HG02759 (cell line): ENCODE measurements at regions not wholly inside any gene's neighbourhood (a gene's known extent, or its start where the extent isn't known, plus 50 kb on each side); places are given as distances from the start of the nearest gene placed in this dataset.

Experiments
- ATAC-seq: cut with Tn5 transposase; IDR thresholded peaks from one replicate; pipeline ENCODE4 v1.9.1; 2021; ENCODE audit warnings: mild to moderate bottlenecking, moderate library complexity; ENCODE audit not compliant: unreplicated experiment

DNA sequence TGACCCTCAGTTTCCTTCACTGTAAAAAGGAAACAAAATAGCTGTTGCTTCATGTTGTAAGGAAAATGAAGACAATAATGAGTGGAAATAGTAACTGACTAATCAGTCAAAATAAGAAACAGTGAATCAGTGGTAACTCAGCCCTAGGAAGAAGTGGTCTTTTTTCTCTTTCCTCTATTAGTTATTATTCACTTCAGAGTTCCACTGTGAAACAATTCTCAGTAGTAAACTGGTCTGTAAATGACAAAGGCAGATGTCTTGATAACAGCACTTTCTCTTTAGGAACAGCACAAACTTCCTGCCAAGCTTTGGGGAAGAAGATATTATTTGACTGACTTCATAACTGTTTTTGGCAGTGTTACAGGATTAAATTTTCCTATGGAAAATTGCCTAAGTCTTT lies 600.5 kb upstream of the KLHL1 start:
- ATAC-seq, result no peak

DNA sequence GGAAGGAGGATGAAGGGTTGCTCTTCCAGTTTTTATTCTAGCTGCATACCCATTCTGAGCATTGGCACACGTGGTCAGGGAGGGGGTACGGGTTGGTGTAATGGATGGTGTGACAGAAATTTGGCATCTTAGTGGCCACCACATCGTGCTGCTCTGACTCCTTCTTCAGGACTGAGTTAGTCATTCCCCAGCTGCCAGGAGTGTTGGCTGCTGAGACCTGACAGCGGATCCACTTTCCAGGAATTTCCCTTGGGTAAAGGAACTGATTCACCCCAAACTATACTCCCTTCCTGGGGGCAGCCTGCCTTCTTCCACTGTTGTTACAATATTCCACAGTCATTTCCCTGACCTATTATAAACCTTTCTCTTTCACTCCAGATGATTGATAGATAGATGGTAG lies 595.5 kb upstream of the KLHL1 start:
- no peak for ATAC-seq

DNA sequence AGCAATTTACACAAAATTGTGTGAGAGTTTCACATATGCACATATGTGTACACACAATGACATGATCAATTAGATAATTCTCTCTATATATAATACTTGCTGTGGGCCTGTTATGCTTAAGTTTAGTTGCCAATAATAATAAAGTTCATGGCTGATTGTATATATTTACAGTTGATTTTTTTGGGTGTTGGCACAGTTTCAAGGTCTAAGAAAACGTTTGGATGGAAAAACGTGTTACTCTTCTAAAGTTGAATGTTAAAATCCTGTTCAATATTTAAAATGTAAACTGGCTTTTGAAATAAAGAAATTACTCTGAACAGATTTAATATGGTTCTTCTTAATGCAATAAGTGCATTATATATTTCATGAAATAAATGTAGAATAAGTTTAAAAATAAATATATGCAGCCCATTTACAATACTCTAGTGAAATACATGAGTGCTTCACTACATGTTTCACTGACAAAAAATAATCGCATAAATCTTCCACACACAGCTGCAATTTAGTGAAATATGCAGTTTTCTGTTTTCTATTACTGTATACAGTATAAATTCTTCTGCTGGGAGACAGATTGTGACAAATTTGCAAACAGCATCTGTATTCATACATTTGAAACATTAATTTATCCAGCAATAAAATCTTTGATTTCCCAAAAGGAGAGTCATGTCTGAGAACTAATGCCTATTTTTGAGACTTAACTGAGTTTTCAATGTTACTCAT lies 586.9 kb upstream of the KLHL1 start:
- ATAC-seq, result no peak

DNA sequence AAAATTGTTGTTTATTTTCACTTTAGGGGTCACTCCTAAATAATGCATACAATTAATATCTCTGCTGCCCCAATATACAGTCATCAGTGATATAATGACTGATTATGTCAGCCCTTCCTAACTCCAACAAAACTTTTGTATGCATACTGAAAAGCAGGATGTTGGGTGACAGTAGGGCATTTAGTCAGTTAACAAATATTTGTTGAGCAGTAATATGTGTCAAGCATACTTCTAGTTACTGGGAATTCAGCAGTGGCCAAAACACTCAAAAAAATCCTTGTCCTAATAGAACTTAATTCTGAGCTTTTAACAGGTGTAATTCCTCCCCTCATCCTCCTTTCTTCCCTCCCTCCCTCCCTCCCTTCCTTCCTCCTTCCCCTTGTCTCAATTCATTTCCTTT lies 560.7 kb upstream of the KLHL1 start:
- ATAC-seq, result no peak

DNA sequence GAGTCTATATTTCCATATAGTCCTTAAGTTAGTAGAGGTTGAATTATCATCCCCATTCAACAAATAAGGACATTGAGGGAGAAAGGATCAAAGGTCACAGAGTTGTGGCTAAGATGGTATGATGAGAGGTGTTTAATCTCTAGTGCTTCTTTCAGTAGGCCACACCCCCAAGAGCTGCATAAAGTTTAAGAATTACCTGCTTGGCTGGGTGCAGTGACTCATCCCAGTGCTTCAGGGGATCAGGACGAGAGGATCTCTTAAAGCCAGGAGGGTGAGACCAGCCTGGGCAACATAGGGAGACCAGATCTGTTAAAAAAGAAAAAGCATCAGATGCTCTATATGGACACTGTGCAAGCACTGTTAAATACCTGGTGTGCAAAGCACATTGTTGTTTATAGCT lies 560.0 kb upstream of the KLHL1 start:
- ATAC-seq, result no peak

GRCh38 chr13:70666883-70667556 lies 558.8 kb upstream of the KLHL1 start:
- no peak for ATAC-seq

DNA sequence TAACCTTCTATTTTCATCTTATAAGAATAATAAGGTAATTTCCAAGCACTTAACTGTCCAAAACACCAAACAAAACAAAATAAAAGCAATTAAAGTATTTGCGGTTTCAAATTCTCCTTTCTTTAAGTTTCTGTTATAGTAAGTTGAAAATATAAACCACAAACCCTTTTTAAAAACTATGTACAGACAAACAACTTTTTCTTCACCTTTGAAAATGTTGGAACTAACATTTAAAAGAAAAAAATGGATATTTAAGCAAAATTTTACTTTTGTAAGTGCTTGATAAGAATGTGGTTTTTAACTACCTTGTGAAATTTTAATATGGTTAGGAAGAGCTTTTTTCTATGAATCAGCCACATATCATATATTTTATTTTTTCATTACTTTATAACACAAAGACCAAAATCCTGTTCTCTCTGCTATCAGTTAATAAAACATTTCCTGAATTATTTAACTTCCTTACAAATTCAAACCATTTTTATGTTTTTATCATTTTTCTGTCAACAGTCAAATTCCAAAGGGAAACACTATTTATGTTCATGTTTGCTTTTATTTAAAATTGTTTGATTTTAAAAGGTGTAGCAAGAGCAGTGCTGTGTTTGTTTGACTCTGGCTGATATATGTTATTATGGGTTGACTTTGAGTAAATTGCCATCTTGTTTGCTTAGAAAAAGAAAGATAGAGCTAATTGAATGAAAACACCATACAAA lies 554.1 kb upstream of the KLHL1 start:
- ATAC-seq, result no peak

DNA sequence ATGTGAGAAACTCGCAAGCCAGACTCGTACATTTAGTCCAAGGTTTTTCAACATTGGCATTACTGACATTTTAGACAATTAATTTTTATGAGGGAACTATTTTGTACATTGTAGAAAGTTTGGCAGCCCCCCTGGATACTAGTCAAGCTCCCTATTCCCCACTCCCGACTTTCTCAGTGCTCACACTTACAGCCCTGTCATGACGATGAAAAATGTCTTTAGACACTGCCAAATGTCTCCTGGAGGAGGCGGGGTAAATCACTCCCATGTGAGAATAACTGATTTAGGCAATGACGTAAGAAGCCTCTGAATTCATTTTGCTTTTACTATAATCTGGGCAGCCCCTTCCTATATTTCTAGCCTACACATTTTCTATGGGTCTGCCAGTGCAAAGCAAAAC lies 535.8 kb upstream of the KLHL1 start:
- ATAC-seq, result no peak

DNA sequence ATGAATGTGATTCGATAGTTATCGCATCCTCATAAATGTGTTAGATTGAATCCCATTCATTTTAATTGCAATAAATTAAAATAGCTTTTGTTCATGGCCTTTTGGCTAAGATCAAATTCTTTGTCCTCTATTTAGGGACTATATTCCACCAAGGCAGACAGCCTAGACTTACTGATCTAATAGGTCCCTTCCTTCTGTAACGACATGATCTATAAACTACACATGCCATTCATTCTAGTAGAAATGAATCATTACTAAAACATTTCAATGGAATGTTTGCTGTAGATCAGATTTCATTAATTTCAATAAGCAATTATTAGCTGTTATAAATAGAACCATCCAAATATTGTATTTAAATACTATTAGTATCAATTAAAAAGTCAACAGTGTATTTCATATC lies 526.6 kb upstream of the KLHL1 start:
- ATAC-seq, result no peak

DNA sequence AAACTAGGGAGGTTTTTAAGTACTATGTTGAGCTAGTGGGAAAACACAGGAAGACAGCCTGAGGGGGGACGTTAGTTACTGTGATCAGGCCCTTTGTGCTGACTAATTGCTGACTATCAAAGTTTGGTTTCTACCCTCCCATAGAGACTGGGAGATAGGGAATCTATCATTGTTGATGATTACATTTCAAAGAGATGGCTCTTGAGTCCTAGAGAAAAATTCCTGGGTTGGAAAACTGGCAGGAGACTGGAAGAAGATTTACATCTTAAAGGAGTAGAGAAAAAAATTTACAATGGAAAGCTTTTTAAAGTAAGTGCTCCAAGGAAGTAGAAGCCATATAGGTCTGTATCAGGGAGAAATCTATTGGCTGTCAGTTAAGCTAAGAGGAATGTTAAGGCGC lies 522.0 kb upstream of the KLHL1 start:
- ATAC-seq, result no peak

GRCh38 chr13:70623239-70623638 lies 515.0 kb upstream of the KLHL1 start:
- no peak for ATAC-seq

DNA sequence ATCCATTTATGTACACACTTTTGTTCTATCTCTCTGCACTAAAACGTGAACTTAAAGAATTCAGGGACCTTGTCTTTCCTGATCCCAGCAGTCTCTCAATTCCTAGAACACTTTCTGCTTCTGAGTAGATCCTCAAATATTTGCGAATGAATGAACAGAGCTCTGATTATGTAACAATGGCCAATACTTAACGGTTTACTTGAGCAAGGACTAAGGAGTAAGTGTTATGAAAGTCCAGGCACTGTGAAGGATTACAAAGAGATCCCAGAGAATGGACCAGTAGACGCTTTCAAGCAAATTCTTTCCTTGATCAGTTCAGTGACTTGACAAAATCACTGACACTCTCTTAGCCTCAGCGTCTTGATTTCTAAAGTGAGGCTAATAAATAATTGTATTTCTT lies 514.5 kb upstream of the KLHL1 start:
- ATAC-seq, result no peak

GRCh38 chr13:70619936-70620335 lies 511.7 kb upstream of the KLHL1 start:
- no peak for ATAC-seq

GRCh38 chr13:70616847-70617246 lies 508.6 kb upstream of the KLHL1 start:
- no peak for ATAC-seq

DNA sequence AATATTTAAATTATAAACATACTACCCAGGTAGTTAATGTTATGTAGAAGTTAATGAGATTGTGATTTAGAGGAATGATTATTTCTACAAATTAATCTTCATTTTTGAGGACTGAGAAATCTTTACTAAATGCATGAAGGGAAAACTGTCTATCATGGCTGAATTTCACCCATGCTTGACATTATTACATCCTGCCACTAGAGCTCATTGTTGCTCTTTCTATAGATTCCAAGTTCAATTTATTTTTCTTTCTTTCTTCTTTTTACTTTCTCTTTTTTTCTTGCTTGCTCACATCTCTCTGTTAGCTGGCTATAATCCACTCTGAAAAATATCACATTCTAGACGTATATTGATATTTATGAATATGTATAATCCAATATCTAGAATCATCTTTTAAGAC lies 505.0 kb upstream of the KLHL1 start:
- ATAC-seq, result no peak

DNA sequence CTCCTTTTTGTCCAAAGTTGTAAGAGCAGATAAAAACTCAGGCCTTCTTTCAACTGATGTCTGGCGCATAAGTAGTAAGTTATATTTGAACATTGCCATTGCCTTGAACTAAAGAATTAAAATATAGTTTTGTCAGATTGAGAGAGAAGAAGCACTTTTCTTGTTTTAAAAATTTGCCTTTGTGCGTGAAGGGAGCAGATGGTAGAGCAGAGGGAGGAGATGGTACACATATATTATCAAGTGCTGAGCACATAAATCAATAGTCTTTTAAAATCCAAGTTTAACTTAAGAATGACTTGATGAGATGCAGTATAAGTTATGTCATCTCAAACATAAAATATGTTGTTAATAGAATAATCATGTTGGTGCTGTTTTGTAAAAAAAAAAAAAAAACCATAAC lies 504.6 kb upstream of the KLHL1 start:
- no peak for ATAC-seq

GRCh38 chr13:70604448-70604847 lies 496.2 kb upstream of the KLHL1 start:
- ATAC-seq, result no peak

DNA sequence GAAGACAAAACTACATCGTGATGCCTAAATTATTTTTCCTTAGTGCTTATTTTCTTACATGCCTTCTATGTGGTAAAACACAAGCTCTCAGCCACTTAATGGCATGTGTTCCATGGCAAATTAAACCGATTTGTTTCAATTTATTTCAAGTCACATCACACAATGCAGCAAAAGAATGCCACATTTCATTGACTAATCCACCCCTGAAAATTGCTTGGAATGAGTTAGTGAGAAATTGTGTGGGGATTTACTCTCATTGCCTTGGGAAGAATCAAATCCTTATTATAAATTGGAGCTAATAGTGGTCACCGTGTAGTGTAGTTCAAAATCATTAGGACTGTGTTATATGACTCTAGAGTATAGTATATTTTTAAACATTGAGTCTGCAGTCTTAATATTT lies 485.5 kb upstream of the KLHL1 start:
- no peak for ATAC-seq

- ATAC-seq, result no peak
Observed at GRCh38 chr13:70585109-70585508, 476.9 kb upstream of the KLHL1 start.

DNA sequence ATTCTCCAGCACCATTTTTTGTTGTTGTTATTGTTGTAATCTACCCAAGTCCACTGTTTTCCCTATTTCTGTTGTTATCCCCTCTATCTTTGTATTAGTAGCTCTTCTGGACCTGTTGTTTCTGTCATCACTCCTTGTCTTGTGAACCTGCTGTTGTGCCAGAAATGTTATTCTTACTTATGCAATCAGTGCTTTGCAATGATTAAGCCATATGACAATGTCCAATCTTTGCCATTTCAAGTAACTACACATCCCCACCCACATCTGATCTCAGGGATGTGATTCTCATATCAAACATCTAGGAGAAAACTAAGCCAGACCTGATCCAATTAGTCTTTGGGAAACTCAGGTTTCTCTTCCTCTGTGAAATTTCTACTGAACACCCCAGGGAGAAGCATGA lies 472.6 kb upstream of the KLHL1 start:
- ATAC-seq, result no peak

GRCh38 chr13:70579941-70580340 lies 471.7 kb upstream of the KLHL1 start:
- no peak for ATAC-seq

- no peak for ATAC-seq
Observed at GRCh38 chr13:70571221-70571620, 463.0 kb upstream of the KLHL1 start.
